Caco-2 (cell line): ENCODE measurements at regions not wholly inside any gene's neighbourhood (a gene's known extent, or its start where the extent isn't known, plus 50 kb on each side); places are given as distances from the start of the nearest gene placed in this dataset.

Experiments
- BruUV-seq: library from RNA; stranded (reverse); fragments of 400-500 nt; replicated peaks from 2 replicates; lab custom pipeline; 2021; lab: Mats Ljungman, UMichigan
- CTCF ChIA-PET: fragments of 300-600 bp; sonication (Branson Sonifier 250); formaldehyde crosslinking; loops from one replicate; lab custom pipeline; 2022; ENCODE audit warnings: antibody characterized with exemption; lab: Charles Lee
- POLR2A ChIA-PET: fragments of 300-600 bp; sonication (Branson Sonifier 250); formaldehyde crosslinking; loops from one replicate; lab custom pipeline; 2022; ENCODE audit warnings: antibody characterized with exemption; lab: Charles Lee
- DNase-seq, 2 experiments: peaks; one replicate each; pipeline versions ENCODE4 v3.0.0 to v3.0.0-alpha.2; 2020 to 2022
- H3K27me3 ChIP-seq: replicated peaks from 2 replicates; pipeline ENCODE4 v1.6.0; 2011; ENCODE audit warnings: low read length; ENCODE audit not compliant: control insufficient read depth, insufficient read depth
- H3K36me3 ChIP-seq: 2 replicates; pipeline ENCODE4 v1.5.1; 2011; ENCODE audit warnings: low read length; ENCODE audit not compliant: control insufficient read depth, insufficient read depth
- H3K4me1 ChIP-seq: fragments of 250-450 bp; sonication (Bioruptor Pico); 2 replicates; pipeline ENCODE4 v1.5.1; 2020; ENCODE audit warnings: mild to moderate bottlenecking
- H3K4me3 ChIP-seq: 2 replicates; pipeline ENCODE4 v1.5.1; 2011; ENCODE audit warnings: low read depth, mild to moderate bottlenecking, control low read depth, low read length
- H3K9me3 ChIP-seq: fragments of 250-450 bp; sonication (Bioruptor Pico); 2 replicates; pipeline ENCODE4 v1.5.1; 2020; ENCODE audit warnings: mild to moderate bottlenecking, moderate library complexity
- H3K27ac Mint-ChIP-seq: one replicate; pipeline ENCODE4 v1.8.0; 2022; ENCODE audit warnings: mixed read lengths; ENCODE audit not compliant: unreplicated experiment
- H3K27me3 Mint-ChIP-seq: one replicate; pipeline ENCODE4 v1.8.0; 2022; ENCODE audit warnings: mixed read lengths; ENCODE audit not compliant: insufficient read depth, unreplicated experiment
- H3K36me3 Mint-ChIP-seq: one replicate; pipeline ENCODE4 v1.8.0; 2022; ENCODE audit warnings: mild to moderate bottlenecking, mixed read lengths; ENCODE audit not compliant: insufficient read depth, unreplicated experiment
- H3K4me1 Mint-ChIP-seq: one replicate; pipeline ENCODE4 v1.8.0; 2022; ENCODE audit warnings: low read depth, mixed read lengths; ENCODE audit not compliant: unreplicated experiment
- H3K4me3 Mint-ChIP-seq: one replicate; pipeline ENCODE4 v1.8.0; 2022; ENCODE audit warnings: mild to moderate bottlenecking, moderate library complexity, mixed read lengths; ENCODE audit not compliant: unreplicated experiment
- H3K9me3 Mint-ChIP-seq: one replicate; pipeline ENCODE4 v1.8.0; 2022; ENCODE audit warnings: mixed read lengths; ENCODE audit not compliant: unreplicated experiment
- CTCF ChIP-seq, 2 experiments: fragments of 200-600 bp in 1 of 2; IDR thresholded peaks; 1 replicate in 1 of 2; 2 replicates in 1 of 2; pipeline versions ENCODE4 v1.5.1 to v1.8.0; 2011 to 2022; ENCODE audit warnings: antibody characterized with exemption in 1 of 2, control low read depth in 1 of 2, inconsistent platforms in 1 of 2, low read depth in 1 of 2, low read length in 1 of 2, mild to moderate bottlenecking in 1 of 2, moderate library complexity in 1 of 2; ENCODE audit not compliant: insufficient read depth in 1 of 2, severe bottlenecking in 1 of 2, unreplicated experiment in 1 of 2
- intact Hi-C: fragments of 100-400 bp; cut with micrococcal nuclease; formaldehyde crosslinking; loops from one replicate; pipeline ENCODE4 v1.10.0; 2022; ENCODE audit not compliant: unreplicated experiment

- ChIA-PET POLR2A (no interaction called here), CTCF (no interaction called here)
- BruUV-seq: no TSS peak
- H3K9me3 ChIP-seq: no peaks in the 10 kb centered on the region
- H3K36me3 Mint-ChIP-seq: peaks cover 4% of the 10 kb centered on the region
- H3K4me1 ChIP-seq: peaks cover 35% of the 10 kb centered on the region
- no peak overlapping the region for H3K4me3 Mint-ChIP-seq
- peak overlapping the region; percentile 20 for H3K27ac Mint-ChIP-seq
- H3K27me3 ChIP-seq: no peaks in the 10 kb centered on the region
- peaks cover 22% of the 10 kb centered on the region for H3K9me3 Mint-ChIP-seq
- H3K4me3 ChIP-seq: no peak overlapping the region
- TF ChIP-seq CTCF (IDR thresholded peaks at IDR 0.05; ENCODE audit: insufficient read depth in 1 of 2, low read depth in 1 of 2, low read length in 1 of 2, severe bottlenecking in 1 of 2, unreplicated experiment in 1 of 2): no peak
- no peaks in the 10 kb centered on the region for H3K36me3 ChIP-seq
- no peak for DNase-seq
- H3K4me1 Mint-ChIP-seq: peaks cover 27% of the 10 kb centered on the region
- intact Hi-C loops: loop anchor here (5.0 kb wide), 1 partner anchor 78 kb away; no protein-coding TSS in a partner anchor
- H3K27me3 Mint-ChIP-seq: no peaks in the 10 kb centered on the region
These were observed 350.2 kb downstream of the CYRIA start for GRCh38 chr2:16315458-16315835.

- Mint-ChIP-seq H3K27ac (peak overlapping the region; percentile 20), H3K36me3 (peaks cover 4% of the 10 kb centered on the region)
- no TSS peak for BruUV-seq
These were observed 350.8 kb downstream of the CYRIA start for GRCh38 chr2:16314691-16315457.

GRCh38 chr2:16314001-16314400, 351.6 kb downstream of the CYRIA start:
- TF ChIP-seq CTCF (IDR thresholded peaks at IDR 0.05; ENCODE audit: insufficient read depth in 1 of 2, low read depth in 1 of 2, low read length in 1 of 2, severe bottlenecking in 1 of 2, unreplicated experiment in 1 of 2): no peak
- intact Hi-C loops: no loop called here
- Histone ChIP-seq H3K36me3 (no peaks in the 10 kb centered on the region), H3K4me1 (peaks cover 23% of the 10 kb centered on the region), H3K4me3 (no peak overlapping the region), H3K9me3 (peaks cover 8% of the 10 kb centered on the region), H3K27me3 (no peaks in the 10 kb centered on the region)
- H3K36me3 Mint-ChIP-seq: peaks cover 4% of the 10 kb centered on the region
- peaks cover 16% of the 10 kb centered on the region for H3K4me1 Mint-ChIP-seq
- peaks cover 22% of the 10 kb centered on the region for H3K9me3 Mint-ChIP-seq
- POLR2A ChIA-PET: no interaction called here
- CTCF ChIA-PET: no interaction called here
- H3K27me3 Mint-ChIP-seq: no peaks in the 10 kb centered on the region
- no peak overlapping the region for H3K27ac Mint-ChIP-seq
- no TSS peak for BruUV-seq
- DNase-seq: no peak
- H3K4me3 Mint-ChIP-seq: no peak overlapping the region

More at GRCh38 chr2:16314691-16315457, 350.8 kb downstream of the CYRIA start:
- POLR2A ChIA-PET: no interaction called here
- no peak for DNase-seq
- CTCF ChIA-PET: no interaction called here
- no peaks in the 10 kb centered on the region for H3K36me3 ChIP-seq
- Mint-ChIP-seq H3K27me3 (no peaks in the 10 kb centered on the region), H3K9me3 (peaks cover 22% of the 10 kb centered on the region), H3K4me3 (no peak overlapping the region), H3K4me1 (peaks cover 25% of the 10 kb centered on the region)
- TF ChIP-seq CTCF (IDR thresholded peaks at IDR 0.05; ENCODE audit: insufficient read depth in 1 of 2, low read depth in 1 of 2, low read length in 1 of 2, severe bottlenecking in 1 of 2, unreplicated experiment in 1 of 2): no peak
- H3K9me3 ChIP-seq: peaks cover 2% of the 10 kb centered on the region
- intact Hi-C loops: loop anchor here (5.0 kb wide), 1 partner anchor 78 kb away; no protein-coding TSS in a partner anchor
- no peaks in the 10 kb centered on the region for H3K27me3 ChIP-seq
- peaks cover 31% of the 10 kb centered on the region for H3K4me1 ChIP-seq
- no peak overlapping the region for H3K4me3 ChIP-seq
